ENCODE measurements at regions not wholly inside any gene's neighbourhood (a gene's known extent, or its start where the extent isn't known, plus 50 kb on each side); places are given as distances from the start of the nearest gene placed in this dataset.

GRCh38 chr5:98204798-98205197, 568.7 kb upstream of the RGMB start:
- TF ChIP-seq, protein P1, sequence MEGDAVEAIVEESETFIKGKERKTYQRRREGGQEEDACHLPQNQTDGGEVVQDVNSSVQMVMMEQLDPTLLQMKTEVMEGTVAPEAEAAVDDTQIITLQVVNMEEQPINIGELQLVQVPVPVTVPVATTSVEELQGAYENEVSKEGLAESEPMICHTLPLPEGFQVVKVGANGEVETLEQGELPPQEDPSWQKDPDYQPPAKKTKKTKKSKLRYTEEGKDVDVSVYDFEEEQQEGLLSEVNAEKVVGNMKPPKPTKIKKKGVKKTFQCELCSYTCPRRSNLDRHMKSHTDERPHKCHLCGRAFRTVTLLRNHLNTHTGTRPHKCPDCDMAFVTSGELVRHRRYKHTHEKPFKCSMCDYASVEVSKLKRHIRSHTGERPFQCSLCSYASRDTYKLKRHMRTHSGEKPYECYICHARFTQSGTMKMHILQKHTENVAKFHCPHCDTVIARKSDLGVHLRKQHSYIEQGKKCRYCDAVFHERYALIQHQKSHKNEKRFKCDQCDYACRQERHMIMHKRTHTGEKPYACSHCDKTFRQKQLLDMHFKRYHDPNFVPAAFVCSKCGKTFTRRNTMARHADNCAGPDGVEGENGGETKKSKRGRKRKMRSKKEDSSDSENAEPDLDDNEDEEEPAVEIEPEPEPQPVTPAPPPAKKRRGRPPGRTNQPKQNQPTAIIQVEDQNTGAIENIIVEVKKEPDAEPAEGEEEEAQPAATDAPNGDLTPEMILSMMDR (IDR thresholded peaks at IDR 0.05; ENCODE audit: low read depth, low read length, missing control alignments), result no peak
- no peak overlapping the region for H3K4me3 ChIP-seq (ENCODE audit: low read depth, low read length)

GRCh38 chr5:98205691-98206461, 567.6 kb upstream of the RGMB start:
- no peak overlapping the region for H3K4me3 ChIP-seq (ENCODE audit: low read depth, low read length)
- TF ChIP-seq, protein P1 (IDR thresholded peaks at IDR 0.05; ENCODE audit: low read depth, low read length, missing control alignments), result no peak
- no peak for DNase-seq (ENCODE audit: low read depth)

More at GRCh38 chr5:98204798-98205197, 568.7 kb upstream of the RGMB start:
- no peak for DNase-seq (ENCODE audit: low read depth)

DNA sequence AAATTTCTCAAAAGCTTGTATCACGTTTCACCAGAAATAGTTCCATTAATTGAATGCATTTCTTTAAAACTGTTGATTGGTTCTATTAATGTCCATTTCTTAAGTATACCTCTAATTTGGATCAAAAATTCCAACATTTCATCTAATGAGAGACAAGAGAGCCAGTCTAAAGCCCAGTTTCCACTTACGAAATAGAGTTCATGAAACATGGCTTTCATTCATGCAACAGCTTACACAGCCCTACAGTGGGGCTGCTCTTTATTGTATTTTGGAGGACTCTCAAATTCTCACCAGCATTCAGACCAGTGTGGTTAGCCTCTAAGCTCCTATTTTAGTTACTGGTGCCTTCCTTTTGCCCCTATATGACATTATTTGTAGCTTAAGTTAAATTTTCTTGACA, 566.9 kb upstream of the RGMB start:
- DNase-seq (ENCODE audit: low read depth), result no peak
- no peak overlapping the region for H3K4me3 ChIP-seq (ENCODE audit: low read depth, low read length)
- TF ChIP-seq, protein P1 (IDR thresholded peaks at IDR 0.05; ENCODE audit: low read depth, low read length, missing control alignments), result no peak

DNA sequence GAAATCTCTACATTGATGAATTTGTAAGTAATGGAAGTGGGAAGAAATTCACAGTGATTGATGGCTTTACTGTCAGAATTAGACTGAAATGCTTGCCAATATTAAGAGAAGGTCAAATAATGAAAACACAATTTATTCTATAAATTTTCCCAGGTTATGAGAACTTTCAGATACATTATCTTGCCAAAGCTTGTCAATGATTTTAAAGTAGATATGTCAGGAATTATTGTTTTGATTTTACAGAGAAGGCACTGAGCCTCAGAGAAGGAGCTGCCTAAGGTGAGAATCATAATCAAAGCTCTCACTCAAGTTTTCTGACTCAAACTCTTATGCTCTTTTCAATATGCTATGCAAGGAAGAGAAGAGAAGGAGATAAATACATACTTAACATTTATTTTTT, 564.0 kb upstream of the RGMB start:
- no peak for DNase-seq (ENCODE audit: low read depth)
- TF ChIP-seq, protein P1 (IDR thresholded peaks at IDR 0.05; ENCODE audit: low read depth, low read length, missing control alignments), result no peak
- no peak overlapping the region for H3K4me3 ChIP-seq (ENCODE audit: low read depth, low read length)

GRCh38 chr5:98214240-98215051, 559.0 kb upstream of the RGMB start:
- TF ChIP-seq, protein P1 (IDR thresholded peaks at IDR 0.05; ENCODE audit: low read depth, low read length, missing control alignments), result no peak
- no peak overlapping the region for H3K4me3 ChIP-seq (ENCODE audit: low read depth, low read length)
- DNase-seq (ENCODE audit: low read depth), result no peak

GRCh38 chr5:98217138-98217537, 556.3 kb upstream of the RGMB start:
- TF ChIP-seq, protein P1 (IDR thresholded peaks at IDR 0.05; ENCODE audit: low read depth, low read length, missing control alignments), result no peak
- H3K4me3 ChIP-seq (ENCODE audit: low read depth, low read length), result no peak overlapping the region
- DNase-seq (ENCODE audit: low read depth), result no peak

All from GM12864 (cell line).